Glutamatergic neuron (in vitro differentiated cells): ENCODE measurements at regions not wholly inside any gene's neighbourhood (a gene's known extent, or its start where the extent isn't known, plus 50 kb on each side); places are given as distances from the start of the nearest gene placed in this dataset.
"Not testable (repeated sequence)": the region's sequence is repeated elsewhere in the genome, so short reads cannot be mapped to it uniquely, and the experiment has no call there.

Experiments
- DNase-seq: peaks from one replicate; pipeline ENCODE4 v3.0.0; 2022
- H3K27ac Mint-ChIP-seq: one replicate; pipeline ENCODE4 v1.8.0; 2020; ENCODE audit warnings: mild to moderate bottlenecking, mixed read lengths, inconsistent platforms; ENCODE audit not compliant: unreplicated experiment
- H3K27me3 Mint-ChIP-seq: one replicate; pipeline ENCODE4 v1.8.0; 2020; ENCODE audit warnings: mild to moderate bottlenecking, moderate library complexity, mixed read lengths, inconsistent platforms; ENCODE audit not compliant: unreplicated experiment
- H3K36me3 Mint-ChIP-seq: one replicate; pipeline ENCODE4 v1.8.0; 2020; ENCODE audit warnings: mild to moderate bottlenecking, mixed read lengths, inconsistent platforms; ENCODE audit not compliant: unreplicated experiment
- H3K4me1 Mint-ChIP-seq: one replicate; pipeline ENCODE4 v1.8.0; 2020; ENCODE audit warnings: mild to moderate bottlenecking, low read depth, mixed read lengths, inconsistent platforms; ENCODE audit not compliant: unreplicated experiment
- H3K4me3 Mint-ChIP-seq: one replicate; pipeline ENCODE4 v1.8.0; 2020; ENCODE audit warnings: mild to moderate bottlenecking, mixed read lengths, inconsistent platforms; ENCODE audit not compliant: unreplicated experiment
- H3K9me3 Mint-ChIP-seq: one replicate; pipeline ENCODE4 v1.8.0; 2020; ENCODE audit warnings: mild to moderate bottlenecking, moderate library complexity, mixed read lengths, inconsistent platforms; ENCODE audit not compliant: unreplicated experiment
- TF ChIP-seq, protein P1 (sequence below): fragments of 200-600 bp; sonication (generic); IDR thresholded peaks from one replicate; pipeline ENCODE4 v1.5.0; 2021; ENCODE audit not compliant: partially characterized antibody, unreplicated experiment

DNA sequence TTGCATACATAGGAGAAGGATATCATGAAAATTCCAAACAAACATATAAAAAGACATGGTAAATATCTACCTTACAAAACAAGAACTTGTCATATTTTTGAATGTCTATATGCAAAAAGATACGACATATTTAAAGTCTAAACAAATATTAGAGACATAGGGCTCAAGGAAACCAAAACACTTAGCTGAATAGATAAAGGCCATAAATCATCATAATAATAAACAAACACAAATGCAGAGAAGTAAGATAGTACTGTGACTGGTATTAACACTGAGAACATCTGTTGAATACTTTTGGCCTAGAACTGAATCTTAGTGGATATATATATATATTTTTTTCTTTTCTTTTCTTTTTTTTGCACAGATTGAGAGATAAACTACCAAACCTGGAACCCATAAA, 435.8 kb downstream of the KCNJ18 start:
- Mint-ChIP-seq H3K4me1 (no peaks in the 10 kb centered on the region), H3K4me3 (no peak overlapping the region), H3K27ac (no peak overlapping the region), H3K36me3 (no peaks in the 10 kb centered on the region), H3K27me3 (no peaks in the 10 kb centered on the region), H3K9me3 (peaks cover 10% of the 10 kb centered on the region)
- TF ChIP-seq, protein P1, sequence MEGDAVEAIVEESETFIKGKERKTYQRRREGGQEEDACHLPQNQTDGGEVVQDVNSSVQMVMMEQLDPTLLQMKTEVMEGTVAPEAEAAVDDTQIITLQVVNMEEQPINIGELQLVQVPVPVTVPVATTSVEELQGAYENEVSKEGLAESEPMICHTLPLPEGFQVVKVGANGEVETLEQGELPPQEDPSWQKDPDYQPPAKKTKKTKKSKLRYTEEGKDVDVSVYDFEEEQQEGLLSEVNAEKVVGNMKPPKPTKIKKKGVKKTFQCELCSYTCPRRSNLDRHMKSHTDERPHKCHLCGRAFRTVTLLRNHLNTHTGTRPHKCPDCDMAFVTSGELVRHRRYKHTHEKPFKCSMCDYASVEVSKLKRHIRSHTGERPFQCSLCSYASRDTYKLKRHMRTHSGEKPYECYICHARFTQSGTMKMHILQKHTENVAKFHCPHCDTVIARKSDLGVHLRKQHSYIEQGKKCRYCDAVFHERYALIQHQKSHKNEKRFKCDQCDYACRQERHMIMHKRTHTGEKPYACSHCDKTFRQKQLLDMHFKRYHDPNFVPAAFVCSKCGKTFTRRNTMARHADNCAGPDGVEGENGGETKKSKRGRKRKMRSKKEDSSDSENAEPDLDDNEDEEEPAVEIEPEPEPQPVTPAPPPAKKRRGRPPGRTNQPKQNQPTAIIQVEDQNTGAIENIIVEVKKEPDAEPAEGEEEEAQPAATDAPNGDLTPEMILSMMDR = no peak
- no peak for DNase-seq

DNA sequence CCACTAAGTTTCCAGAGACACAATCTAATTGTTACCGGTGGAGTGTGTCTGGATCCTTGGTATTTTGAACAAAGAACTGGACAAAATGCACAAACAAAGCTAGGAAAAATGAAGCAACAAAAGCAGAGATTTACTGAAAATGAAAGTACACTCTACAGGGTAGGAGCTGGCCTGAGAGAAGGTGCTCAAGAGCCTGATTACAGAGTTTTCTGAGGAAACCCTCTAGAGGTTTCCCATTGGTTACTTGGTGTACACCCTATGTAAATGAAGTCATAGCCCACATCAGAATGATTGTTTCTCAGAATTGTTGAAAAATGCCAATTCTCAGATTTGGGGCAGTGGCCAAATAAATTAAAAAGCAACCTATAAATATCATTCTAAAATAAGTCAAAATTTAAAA, 436.4 kb downstream of the KCNJ18 start:
- H3K4me3 Mint-ChIP-seq = no peak overlapping the region
- TF ChIP-seq, protein P1 = no peak
- no peak overlapping the region for H3K27ac Mint-ChIP-seq
- H3K36me3 Mint-ChIP-seq = no peaks in the 10 kb centered on the region
- no peaks in the 10 kb centered on the region for H3K4me1 Mint-ChIP-seq
- no peaks in the 10 kb centered on the region for H3K27me3 Mint-ChIP-seq
- DNase-seq = no peak
- H3K9me3 Mint-ChIP-seq = peaks cover 10% of the 10 kb centered on the region

DNA sequence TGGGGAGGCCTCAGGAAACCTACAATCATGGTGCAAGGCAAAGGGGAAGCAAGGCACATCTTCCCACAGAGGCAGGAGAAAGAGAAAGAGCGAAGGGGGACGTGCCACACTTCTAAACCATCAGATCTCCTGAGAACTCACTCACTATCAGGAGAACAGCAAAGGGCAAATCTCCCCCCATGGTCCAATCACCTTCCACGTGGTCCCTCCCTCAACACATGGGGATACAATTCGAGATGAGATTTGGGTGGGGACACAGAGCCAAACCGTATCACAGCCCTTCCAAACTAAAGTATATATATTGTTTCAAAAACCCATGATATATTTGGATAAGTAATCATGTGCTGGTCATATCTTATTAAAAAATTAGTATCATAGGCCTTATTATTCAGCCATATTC, 437.6 kb downstream of the KCNJ18 start:
- not testable (repeated sequence) for H3K4me1 Mint-ChIP-seq, DNase-seq, H3K4me3 Mint-ChIP-seq, H3K9me3 Mint-ChIP-seq, H3K36me3 Mint-ChIP-seq, H3K27ac Mint-ChIP-seq, H3K27me3 Mint-ChIP-seq

DNA sequence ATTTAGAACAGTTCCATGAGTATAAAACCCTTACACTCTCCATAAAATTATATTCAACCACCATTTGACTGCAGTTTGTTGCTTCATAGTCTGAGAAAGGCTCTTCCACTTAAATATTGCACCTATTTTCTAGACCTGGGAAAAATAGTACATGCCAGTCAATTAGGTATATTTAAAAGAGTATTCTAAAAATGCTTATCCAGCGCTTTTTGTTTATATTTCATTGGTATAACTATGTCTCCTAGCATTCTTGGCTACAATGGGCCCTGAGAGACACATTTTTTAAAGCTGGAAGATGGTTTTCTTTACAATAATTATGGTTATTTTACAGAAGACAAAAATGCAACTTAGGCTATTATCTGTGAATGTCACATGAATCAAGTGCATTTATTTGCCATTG, 439.4 kb downstream of the KCNJ18 start:
- DNase-seq = no peak
- Mint-ChIP-seq H3K27me3 (no peaks in the 10 kb centered on the region), H3K4me3 (no peak overlapping the region), H3K9me3 (peaks cover 15% of the 10 kb centered on the region), H3K27ac (no peak overlapping the region), H3K36me3 (no peaks in the 10 kb centered on the region), H3K4me1 (no peaks in the 10 kb centered on the region)
- TF ChIP-seq, protein P1 = no peak

DNA sequence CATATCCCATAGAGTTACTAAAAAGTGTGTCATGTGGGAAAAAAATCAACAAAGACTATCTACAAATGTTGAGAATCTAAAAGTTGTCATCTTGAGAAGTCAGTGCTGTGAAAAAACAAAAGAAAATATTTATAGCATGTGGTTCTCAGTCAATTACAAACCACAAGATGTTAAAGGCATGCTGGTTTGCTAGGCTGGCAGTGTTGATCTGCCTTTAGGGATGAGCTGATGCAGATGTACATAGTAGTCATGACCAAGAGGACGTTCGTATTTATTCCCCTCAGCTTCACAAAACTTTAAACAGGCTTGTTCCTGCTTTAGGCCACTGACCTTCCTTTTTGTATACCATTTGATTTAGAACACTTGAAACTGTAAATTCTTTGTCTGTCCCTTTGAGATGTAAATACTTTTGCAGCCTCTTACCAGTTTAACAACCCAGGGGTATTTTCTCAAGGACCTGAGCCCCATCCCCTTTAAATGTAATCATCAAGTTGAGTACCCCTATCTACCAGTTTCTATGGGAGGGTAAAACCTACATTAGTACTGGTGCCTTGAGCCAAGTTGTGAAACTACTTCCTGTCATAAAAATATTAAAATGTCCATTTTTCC, 446.6 kb downstream of the KCNJ18 start:
- H3K4me1 Mint-ChIP-seq = no peaks in the 10 kb centered on the region
- no peaks in the 10 kb centered on the region for H3K36me3 Mint-ChIP-seq
- TF ChIP-seq, protein P1 = no peak
- H3K9me3 Mint-ChIP-seq = peaks cover 5% of the 10 kb centered on the region
- H3K4me3 Mint-ChIP-seq = no peak overlapping the region
- no peak overlapping the region for H3K27ac Mint-ChIP-seq
- H3K27me3 Mint-ChIP-seq = no peaks in the 10 kb centered on the region
- DNase-seq = no peak
